Smooth muscle cell (in vitro differentiated cells): ENCODE measurements at regions not wholly inside any gene's neighbourhood (a gene's known extent, or its start where the extent isn't known, plus 50 kb on each side); places are given as distances from the start of the nearest gene placed in this dataset.

Experiments
- DNase-seq: peaks from one replicate; lab custom pipeline; 2025; ENCODE audit not compliant: unreplicated experiment; lab: John Stamatoyannopoulos, UW
- H2AFZ ChIP-seq: fragments of 200-600 bp; sonication (generic); 2 replicates; pipeline ENCODE4 v1.6.0; 2016; ENCODE audit warnings: antibody characterized with exemption, low read depth, mild to moderate bottlenecking
- H3F3A ChIP-seq: fragments of 200-600 bp; sonication (generic); 2 replicates; pipeline ENCODE4 v1.6.0; 2017; ENCODE audit warnings: antibody characterized with exemption, low read depth
- H3K27ac ChIP-seq: fragments of 200-600 bp; sonication (generic); 2 replicates; pipeline ENCODE4 v1.5.1; 2016; ENCODE audit warnings: low read depth, mild to moderate bottlenecking
- H3K27me3 ChIP-seq: fragments of 200-600 bp; sonication (generic); 2 replicates; pipeline ENCODE4 v1.6.1; 2016; ENCODE audit warnings: low read depth, mild to moderate bottlenecking
- H3K36me3 ChIP-seq: fragments of 200-600 bp; sonication (generic); 2 replicates; pipeline ENCODE4 v1.5.1; 2016; ENCODE audit warnings: low read depth
- H3K4me1 ChIP-seq: fragments of 200-600 bp; sonication (generic); 2 replicates; pipeline ENCODE4 v1.5.1; 2016; ENCODE audit warnings: low read depth
- H3K4me2 ChIP-seq: fragments of 200-600 bp; sonication (generic); 2 replicates; pipeline ENCODE4 v1.6.0; 2016; ENCODE audit warnings: mild to moderate bottlenecking
- H3K4me3 ChIP-seq: fragments of 200-600 bp; sonication (generic); 2 replicates; pipeline ENCODE4 v1.5.1; 2016; ENCODE audit warnings: mild to moderate bottlenecking
- H3K79me2 ChIP-seq: fragments of 200-600 bp; sonication (generic); 2 replicates; pipeline ENCODE4 v1.6.0; 2016; ENCODE audit warnings: low read depth, mild to moderate bottlenecking
- H3K9ac ChIP-seq: fragments of 200-600 bp; sonication (generic); 2 replicates; pipeline ENCODE4 v1.6.0; 2016; ENCODE audit warnings: low read depth
- H3K9me3 ChIP-seq: fragments of 200-600 bp; sonication (generic); replicated peaks from 2 replicates; pipeline ENCODE4 v1.5.1; 2016; ENCODE audit warnings: low read depth
- H4K20me1 ChIP-seq: fragments of 200-600 bp; sonication (generic); 2 replicates; pipeline ENCODE4 v1.6.0; 2016; ENCODE audit warnings: low read depth
- CTCF ChIP-seq: fragments of 200-600 bp; sonication (generic); IDR thresholded peaks from 2 replicates; pipeline ENCODE4 v1.5.1; 2017; ENCODE audit warnings: borderline replicate concordance, mild to moderate bottlenecking, antibody characterized with exemption; ENCODE audit not compliant: insufficient read depth, poor library complexity, severe bottlenecking
- WGBS: methylation state at CpG from one replicate; pipeline ENCODE4 v1.1.7; 2016; ENCODE audit warnings: low lambda C conversion rate; 5-methylcytosine and 5-hydroxymethylcytosine counted together

- Histone ChIP-seq H3K27me3 (no peaks in the 10 kb centered on the region), H3K4me3 (no peak overlapping the region), H3K9ac (peak overlapping the region; percentile 57), H3K27ac (peak overlapping the region; percentile 88), H3K4me2 (peak overlapping the region; percentile 69), H2AFZ (no peak overlapping the region), H3F3A (peaks cover 9% of the 10 kb centered on the region), H3K79me2 (no peaks in the 10 kb centered on the region), H4K20me1 (no peaks in the 10 kb centered on the region), H3K36me3 (peaks cover 16% of the 10 kb centered on the region), H3K4me1 (peaks cover 16% of the 10 kb centered on the region), H3K9me3 (no peaks in the 10 kb centered on the region)
- TF ChIP-seq CTCF: no peak
- 22% methylated on average over 4 of the region's 4 CpGs for WGBS
- DNase-seq: no peak
Observed at GRCh38 chr14:71703477-71703876, 228.8 kb upstream of the RGS6 start.

- 100% methylated on average over 1 of the region's 1 CpG for WGBS
- H3K4me1 ChIP-seq: peaks cover 16% of the 10 kb centered on the region
- H3K4me2 ChIP-seq: no peak overlapping the region
- no peaks in the 10 kb centered on the region for H4K20me1 ChIP-seq
- H3K27ac ChIP-seq: peak overlapping the region; percentile 88
- H3K9ac ChIP-seq: peak overlapping the region; percentile 20
- TF ChIP-seq CTCF: no peak
- no peaks in the 10 kb centered on the region for H3K9me3 ChIP-seq
- no peaks in the 10 kb centered on the region for H3K27me3 ChIP-seq
- H3K36me3 ChIP-seq: peaks cover 10% of the 10 kb centered on the region
- H2AFZ ChIP-seq: no peak overlapping the region
- no peaks in the 10 kb centered on the region for H3K79me2 ChIP-seq
- H3K4me3 ChIP-seq: no peak overlapping the region
- H3F3A ChIP-seq: peaks cover 9% of the 10 kb centered on the region
- no peak for DNase-seq
Observed at GRCh38 chr14:71704210-71704609, 228.0 kb upstream of the RGS6 start.

GRCh38 chr14:71705460-71705859 lies 226.8 kb upstream of the RGS6 start:
- no peaks in the 10 kb centered on the region for H3K79me2 ChIP-seq
- 61% methylated on average over 4 of the region's 4 CpGs for WGBS
- H3K4me3 ChIP-seq: no peak overlapping the region
- H3K9me3 ChIP-seq: no peaks in the 10 kb centered on the region
- no peak overlapping the region for H3K9ac ChIP-seq
- peaks cover 16% of the 10 kb centered on the region for H3F3A ChIP-seq
- no peak overlapping the region for H2AFZ ChIP-seq
- peak overlapping the region; percentile 57 for H3K27ac ChIP-seq
- no peaks in the 10 kb centered on the region for H4K20me1 ChIP-seq
- no peaks in the 10 kb centered on the region for H3K27me3 ChIP-seq
- H3K4me2 ChIP-seq: peak overlapping the region; percentile 46
- peaks cover 16% of the 10 kb centered on the region for H3K4me1 ChIP-seq
- DNase-seq: no peak
- peaks cover 6% of the 10 kb centered on the region for H3K36me3 ChIP-seq
- no peak for TF ChIP-seq CTCF

- H2AFZ ChIP-seq: no peak overlapping the region
- H3K4me3 ChIP-seq: no peak overlapping the region
- peaks cover 6% of the 10 kb centered on the region for H3K36me3 ChIP-seq
- H3K79me2 ChIP-seq: no peaks in the 10 kb centered on the region
- peaks cover 18% of the 10 kb centered on the region for H3K4me1 ChIP-seq
- no peak for TF ChIP-seq CTCF
- H3K4me2 ChIP-seq: no peak overlapping the region
- WGBS: 96% methylated on average over 9 of the region's 9 CpGs
- no peaks in the 10 kb centered on the region for H4K20me1 ChIP-seq
- H3K9me3 ChIP-seq: no peaks in the 10 kb centered on the region
- H3K9ac ChIP-seq: no peak overlapping the region
- H3F3A ChIP-seq: peaks cover 32% of the 10 kb centered on the region
- no peak for DNase-seq
- no peaks in the 10 kb centered on the region for H3K27me3 ChIP-seq
- H3K27ac ChIP-seq: no peak overlapping the region
Observed at GRCh38 chr14:71709076-71709475, 223.2 kb upstream of the RGS6 start.
